Peyer's patch (tissue), 4 donors: ENCODE measurements at regions not wholly inside any gene's neighbourhood (a gene's known extent, or its start where the extent isn't known, plus 50 kb on each side); places are given as distances from the start of the nearest gene placed in this dataset.

ENCODE experiments used
- DNase-seq, 3 donors: peaks; one replicate each; pipeline ENCODE4 v3.0.0-alpha.2; 2017 to 2019
- H3K27ac ChIP-seq, 4 donors: fragments of 200-600 bp; sonication (generic); one replicate each; pipeline ENCODE4 v1.5.1; 2016 to 2019
- H3K27me3 ChIP-seq, 2 donors: fragments of 200-600 bp; sonication (generic); one replicate each; pipeline ENCODE4 v1.5.1; 2019
- H3K36me3 ChIP-seq, 3 donors: fragments of 200-600 bp; sonication (generic); one replicate each; pipeline ENCODE4 v1.5.1; 2016 to 2019
- H3K4me1 ChIP-seq, 4 donors: fragments of 200-600 bp; sonication (generic); one replicate each; pipeline ENCODE4 v1.5.1; 2016 to 2019
- H3K4me3 ChIP-seq, 4 donors: fragments of 200-600 bp; sonication (generic); 1 replicate in 3 of 4; 2 replicates in 1 of 4; pipeline ENCODE4 v1.5.1; 2016 to 2019; ENCODE audit warnings: mild to moderate bottlenecking in 1 of 4
- H3K9me3 ChIP-seq, 4 donors: fragments of 200-600 bp; sonication (generic); one replicate each; pipeline ENCODE4 v1.5.1; 2016 to 2019; ENCODE audit warnings: mild to moderate bottlenecking in 1 of 4
- POLR2A ChIP-seq, 2 donors: fragments of 450-650 bp; IDR thresholded peaks; one replicate each; pipeline ENCODE4 v1.5.1; 2017; ENCODE audit warnings: antibody characterized with exemption in 2 of 2, mild to moderate bottlenecking in 2 of 2, moderate library complexity in 2 of 2
- TF ChIP-seq, protein P1 (sequence below), 6 experiments: fragments of 450-650 bp in 4 of 6; fragments of 200-600 bp in 2 of 6; sonication (generic) in 1 of 6; IDR thresholded peaks; one replicate each; pipeline ENCODE4 v1.5.1; 2017 to 2019; ENCODE audit warnings: antibody characterized with exemption in 6 of 6, mild to moderate bottlenecking in 3 of 6, moderate library complexity in 1 of 6

DNA sequence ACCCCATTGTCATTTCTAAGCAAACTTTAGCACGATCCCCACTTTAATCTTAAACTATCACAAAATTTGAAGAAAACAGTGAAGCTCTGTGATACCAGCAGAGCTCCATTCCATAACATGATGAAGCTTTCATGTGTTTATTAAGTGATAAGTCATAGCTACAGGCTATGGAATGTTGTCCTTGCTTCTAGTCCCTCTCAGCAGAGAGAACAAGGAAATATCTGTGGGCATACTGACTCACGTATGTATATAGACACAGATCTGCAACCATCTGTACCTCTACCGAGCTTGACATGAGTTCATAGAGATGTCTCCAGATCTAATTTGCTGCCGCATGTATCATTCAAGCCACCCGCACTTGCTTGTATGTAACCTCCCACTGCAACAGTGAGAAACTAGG lies 588.9 kb downstream of the ETS1 start:
- Histone ChIP-seq H3K27ac (no peak overlapping the region), H3K4me1 (no peaks in the 10 kb centered on the region), H3K36me3 (no peaks in the 10 kb centered on the region), H3K27me3 (no peaks in the 10 kb centered on the region), H3K4me3 (no peak overlapping the region), H3K9me3 (no peaks in the 10 kb centered on the region)
- no peak for DNase-seq
- no peak for TF ChIP-seq POLR2A (IDR thresholded peaks at IDR 0.05)
- TF ChIP-seq, protein P1, sequence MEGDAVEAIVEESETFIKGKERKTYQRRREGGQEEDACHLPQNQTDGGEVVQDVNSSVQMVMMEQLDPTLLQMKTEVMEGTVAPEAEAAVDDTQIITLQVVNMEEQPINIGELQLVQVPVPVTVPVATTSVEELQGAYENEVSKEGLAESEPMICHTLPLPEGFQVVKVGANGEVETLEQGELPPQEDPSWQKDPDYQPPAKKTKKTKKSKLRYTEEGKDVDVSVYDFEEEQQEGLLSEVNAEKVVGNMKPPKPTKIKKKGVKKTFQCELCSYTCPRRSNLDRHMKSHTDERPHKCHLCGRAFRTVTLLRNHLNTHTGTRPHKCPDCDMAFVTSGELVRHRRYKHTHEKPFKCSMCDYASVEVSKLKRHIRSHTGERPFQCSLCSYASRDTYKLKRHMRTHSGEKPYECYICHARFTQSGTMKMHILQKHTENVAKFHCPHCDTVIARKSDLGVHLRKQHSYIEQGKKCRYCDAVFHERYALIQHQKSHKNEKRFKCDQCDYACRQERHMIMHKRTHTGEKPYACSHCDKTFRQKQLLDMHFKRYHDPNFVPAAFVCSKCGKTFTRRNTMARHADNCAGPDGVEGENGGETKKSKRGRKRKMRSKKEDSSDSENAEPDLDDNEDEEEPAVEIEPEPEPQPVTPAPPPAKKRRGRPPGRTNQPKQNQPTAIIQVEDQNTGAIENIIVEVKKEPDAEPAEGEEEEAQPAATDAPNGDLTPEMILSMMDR (IDR thresholded peaks at IDR 0.05) = no peak

- Histone ChIP-seq H3K36me3 (no peaks in the 10 kb centered on the region), H3K4me1 (no peaks in the 10 kb centered on the region), H3K9me3 (no peaks in the 10 kb centered on the region), H3K27me3 (no peaks in the 10 kb centered on the region), H3K4me3 (no peak overlapping the region), H3K27ac (no peak overlapping the region)
- TF ChIP-seq POLR2A (IDR thresholded peaks at IDR 0.05) = no peak
- TF ChIP-seq, protein P1 (IDR thresholded peaks at IDR 0.05) = no peak
- no peak for DNase-seq
Measured at GRCh38 chr11:127997594-127997993, 589.8 kb downstream of the ETS1 start.

DNA sequence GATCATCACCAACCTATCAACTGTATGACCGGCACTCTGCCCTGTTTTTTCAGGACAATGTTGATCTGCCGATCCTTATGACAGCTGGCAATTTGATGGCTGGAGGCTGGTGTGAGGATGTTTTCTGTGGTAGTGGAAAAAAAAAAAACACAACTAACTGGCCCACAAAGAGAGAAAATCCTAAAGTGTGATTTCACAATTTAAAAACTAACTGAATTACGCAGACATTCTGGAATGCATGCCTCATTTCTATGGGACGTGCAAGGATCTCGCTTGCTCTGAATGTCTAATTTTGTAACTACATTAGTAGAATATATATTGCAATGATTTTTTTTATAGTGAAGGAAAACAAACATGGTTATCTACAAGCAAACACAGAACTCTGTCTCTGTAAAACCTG lies 590.5 kb downstream of the ETS1 start:
- DNase-seq = no peak
- Histone ChIP-seq H3K9me3 (no peaks in the 10 kb centered on the region), H3K27me3 (no peaks in the 10 kb centered on the region), H3K4me1 (no peaks in the 10 kb centered on the region), H3K36me3 (no peaks in the 10 kb centered on the region), H3K4me3 (no peak overlapping the region), H3K27ac (no peak overlapping the region)
- TF ChIP-seq POLR2A (IDR thresholded peaks at IDR 0.05) = no peak
- TF ChIP-seq, protein P1 (IDR thresholded peaks at IDR 0.05) = no peak

DNA sequence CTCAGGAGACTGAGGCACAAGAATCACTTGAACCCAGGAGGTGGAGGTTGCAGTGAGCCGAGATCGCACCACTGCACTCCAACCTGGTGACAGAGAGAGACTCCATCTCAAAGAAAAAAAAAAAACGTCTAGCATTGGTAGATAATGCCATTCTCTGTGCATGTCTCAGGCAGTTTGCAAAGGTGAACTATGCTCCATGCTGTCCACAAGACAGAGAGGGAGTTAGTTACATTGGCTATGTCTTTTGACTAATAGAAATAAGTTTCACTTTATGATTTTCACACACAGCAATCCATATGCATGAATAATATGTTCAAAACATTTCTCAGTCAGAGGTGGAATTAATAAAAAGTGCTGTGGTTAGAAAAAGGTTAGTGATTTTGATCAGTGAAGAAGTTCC lies 591.4 kb downstream of the ETS1 start:
- no peak overlapping the region for H3K27ac ChIP-seq
- TF ChIP-seq, protein P1 (IDR thresholded peaks at IDR 0.05) = no peak
- TF ChIP-seq POLR2A (IDR thresholded peaks at IDR 0.05) = no peak
- no peak overlapping the region for H3K4me3 ChIP-seq
- no peaks in the 10 kb centered on the region for H3K9me3 ChIP-seq
- H3K4me1 ChIP-seq = no peaks in the 10 kb centered on the region
- H3K27me3 ChIP-seq = no peaks in the 10 kb centered on the region
- no peak for DNase-seq
- H3K36me3 ChIP-seq = no peaks in the 10 kb centered on the region

GRCh38 chr11:127994736-127995135 lies 592.6 kb downstream of the ETS1 start:
- H3K27me3 ChIP-seq = no peaks in the 10 kb centered on the region
- no peak overlapping the region for H3K4me3 ChIP-seq
- TF ChIP-seq POLR2A (IDR thresholded peaks at IDR 0.05) = no peak
- TF ChIP-seq, protein P1 (IDR thresholded peaks at IDR 0.05) = no peak
- no peak for DNase-seq
- no peaks in the 10 kb centered on the region for H3K36me3 ChIP-seq
- H3K27ac ChIP-seq = no peak overlapping the region
- no peaks in the 10 kb centered on the region for H3K4me1 ChIP-seq
- H3K9me3 ChIP-seq = no peaks in the 10 kb centered on the region

GRCh38 chr11:127993788-127994187 lies 593.6 kb downstream of the ETS1 start:
- TF ChIP-seq, protein P1 (IDR thresholded peaks at IDR 0.05) = no peak
- TF ChIP-seq POLR2A (IDR thresholded peaks at IDR 0.05) = no peak
- DNase-seq = no peak
- no peak overlapping the region for H3K4me3 ChIP-seq
- no peaks in the 10 kb centered on the region for H3K36me3 ChIP-seq
- no peaks in the 10 kb centered on the region for H3K4me1 ChIP-seq
- H3K9me3 ChIP-seq = no peaks in the 10 kb centered on the region
- H3K27ac ChIP-seq = no peak overlapping the region
- no peaks in the 10 kb centered on the region for H3K27me3 ChIP-seq
